ENCODE measurements at regions not wholly inside any gene's neighbourhood (a gene's known extent, or its start where the extent isn't known, plus 50 kb on each side); places are given as distances from the start of the nearest gene placed in this dataset.

GRCh38 chr1:90480271-90480835, 236.7 kb downstream of the BARHL2 start:
- Mint-ChIP-seq H3K4me3 (no peak overlapping the region), H3K27ac (no peak overlapping the region), H3K36me3 (ENCODE audit: insufficient read depth in 1 of 3, low read depth in 3 of 3) (no peaks in the 10 kb centered on the region), H3K9me3 (no peaks in the 10 kb centered on the region), H3K4me1 (0 out of 4 replicates have a peak, but pooled peaks cover 0 to 2% of the 10 kb centered on the region in 2 experiments), H3K27me3 (ENCODE audit: low read depth) (no peaks in the 10 kb centered on the region)
- Histone ChIP-seq H3K27ac (ENCODE audit: insufficient read length, low read depth, low read length) (no peak overlapping the region), H2BK120ac (ENCODE audit: low read depth, low read length, poor library complexity, severe bottlenecking) (no peak overlapping the region), H2AK5ac (ENCODE audit: insufficient read length, low read length) (no peak overlapping the region), H3K18ac (ENCODE audit: insufficient read length, low read depth, low read length) (no peak overlapping the region), H3K4ac (ENCODE audit: low read depth, low read length) (no peak overlapping the region), H2AFZ (ENCODE audit: low read length) (no peak overlapping the region), H3K23ac (ENCODE audit: insufficient read length, low read depth, low read length) (no peak overlapping the region), H4K8ac (replicated peaks; ENCODE audit: insufficient read length, low read depth, low read length) (no peak overlapping the region), H3K79me2 (ENCODE audit: insufficient read depth, low read length) (no peaks in the 10 kb centered on the region), H3T11ph (ENCODE audit: low read length) (no peak overlapping the region), H3K79me1 (ENCODE audit: insufficient read depth, low read depth, low read length, poor library complexity, severe bottlenecking) (no peaks in the 10 kb centered on the region), H3K27me3 (ENCODE audit: insufficient read depth, low read length) (no peaks in the 10 kb centered on the region), H2BK5ac (ENCODE audit: insufficient read length, low read length) (no peak overlapping the region), H2BK15ac (ENCODE audit: low read depth, low read length) (no peak overlapping the region), H3K9me3 (ENCODE audit: control insufficient read depth, low read depth, low read length) (no peaks in the 10 kb centered on the region), H3K4me2 (ENCODE audit: insufficient read depth, insufficient read length, low read length) (no peak overlapping the region), H3K9ac (ENCODE audit: extremely low read depth, insufficient read length, low read length) (no peak overlapping the region), H2BK12ac (ENCODE audit: insufficient read length, low read depth, low read length) (no peak overlapping the region), H3K14ac (ENCODE audit: insufficient read depth, low read length) (no peak overlapping the region), H4K91ac (ENCODE audit: insufficient read length, low read depth, low read length) (no peak overlapping the region), H3K4me1 (ENCODE audit: insufficient read depth, low read length) (no peaks in the 10 kb centered on the region), H3K23me2 (ENCODE audit: insufficient read length, low read depth, low read length, poor library complexity, severe bottlenecking) (no peaks in the 10 kb centered on the region), H4K5ac (ENCODE audit: insufficient read length, low read depth, low read length) (no peak overlapping the region), H4K20me1 (ENCODE audit: control insufficient read depth, insufficient read depth, insufficient read length) (no peaks in the 10 kb centered on the region), H2BK20ac (ENCODE audit: low read depth, low read length, poor library complexity, severe bottlenecking) (no peak overlapping the region), H3K56ac (ENCODE audit: insufficient read length, low read depth, low read length) (no peak overlapping the region)
- TF ChIP-seq, protein P1, sequence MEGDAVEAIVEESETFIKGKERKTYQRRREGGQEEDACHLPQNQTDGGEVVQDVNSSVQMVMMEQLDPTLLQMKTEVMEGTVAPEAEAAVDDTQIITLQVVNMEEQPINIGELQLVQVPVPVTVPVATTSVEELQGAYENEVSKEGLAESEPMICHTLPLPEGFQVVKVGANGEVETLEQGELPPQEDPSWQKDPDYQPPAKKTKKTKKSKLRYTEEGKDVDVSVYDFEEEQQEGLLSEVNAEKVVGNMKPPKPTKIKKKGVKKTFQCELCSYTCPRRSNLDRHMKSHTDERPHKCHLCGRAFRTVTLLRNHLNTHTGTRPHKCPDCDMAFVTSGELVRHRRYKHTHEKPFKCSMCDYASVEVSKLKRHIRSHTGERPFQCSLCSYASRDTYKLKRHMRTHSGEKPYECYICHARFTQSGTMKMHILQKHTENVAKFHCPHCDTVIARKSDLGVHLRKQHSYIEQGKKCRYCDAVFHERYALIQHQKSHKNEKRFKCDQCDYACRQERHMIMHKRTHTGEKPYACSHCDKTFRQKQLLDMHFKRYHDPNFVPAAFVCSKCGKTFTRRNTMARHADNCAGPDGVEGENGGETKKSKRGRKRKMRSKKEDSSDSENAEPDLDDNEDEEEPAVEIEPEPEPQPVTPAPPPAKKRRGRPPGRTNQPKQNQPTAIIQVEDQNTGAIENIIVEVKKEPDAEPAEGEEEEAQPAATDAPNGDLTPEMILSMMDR (conservative IDR thresholded peaks at IDR 0.05): no peak
- no CpG with 5 or more reads among the region's 1 CpG for whole genome bisulfite sequencing (ENCODE audit: extremely low coverage, insufficient read length, low lambda C conversion rate)
- no peak for DNase-seq
